Frontal cortex (tissue), 3 donors: ENCODE measurements at regions not wholly inside any gene's neighbourhood (a gene's known extent, or its start where the extent isn't known, plus 50 kb on each side); places are given as distances from the start of the nearest gene placed in this dataset.
"Not testable (repeated sequence)": the region's sequence is repeated elsewhere in the genome, so short reads cannot be mapped to it uniquely, and the experiment has no call there.

ENCODE experiments used
- DNase-seq, 2 donors: peaks; one replicate each; pipeline ENCODE4 v3.0.0; 2012; ENCODE audit warnings: low spot score in 2 of 2
- FAIRE-seq: peaks from 2 replicates; lab custom pipeline; 2012; peaks lifted over from hg19 to GRCh38; lab: Jason Lieb, UNC
- donor health status: control.
- donor health status: control.
- donor health status: control.

DNA sequence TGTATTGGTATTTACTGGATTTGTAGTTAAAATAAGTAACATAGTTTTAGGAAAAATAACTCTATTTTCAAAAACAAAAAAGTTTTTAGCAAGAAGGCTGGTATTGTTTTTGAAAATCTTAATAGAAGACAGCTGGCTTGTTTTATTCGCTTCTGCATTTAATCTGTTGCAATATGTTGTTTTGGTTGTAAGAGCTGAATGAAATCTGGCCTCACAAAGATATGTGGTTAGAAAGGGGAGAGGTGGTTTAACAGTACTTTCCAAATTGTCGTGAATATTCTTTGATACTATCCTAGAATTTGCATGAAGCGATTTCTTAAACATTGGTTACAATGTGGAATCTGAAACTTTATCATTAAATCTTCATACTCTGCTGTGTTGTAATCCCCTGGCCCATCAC is 355.9 kb upstream of the FZD8 start:
- DNase-seq = no peak
- FAIRE-seq = no peak

DNA sequence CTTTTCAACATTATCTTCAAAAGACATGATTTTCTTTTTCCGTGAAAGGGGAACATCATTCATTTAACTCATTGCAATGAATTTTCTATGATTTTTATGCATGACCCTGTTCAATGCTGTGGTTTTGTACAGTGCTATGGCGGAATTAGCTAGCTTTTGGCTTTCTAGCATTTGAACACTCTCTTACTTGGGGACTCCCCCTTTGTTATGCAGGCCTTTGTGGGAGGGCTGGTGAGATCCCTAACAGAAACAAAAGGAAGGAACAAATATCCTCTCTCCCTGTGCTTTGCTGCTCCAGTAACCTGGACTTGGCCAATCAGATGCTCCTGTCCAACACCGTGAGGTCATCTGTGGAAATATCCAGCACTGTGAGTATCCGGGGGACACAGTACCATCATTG is 353.4 kb upstream of the FZD8 start:
- FAIRE-seq (no peak), DNase-seq (no peak)

DNA sequence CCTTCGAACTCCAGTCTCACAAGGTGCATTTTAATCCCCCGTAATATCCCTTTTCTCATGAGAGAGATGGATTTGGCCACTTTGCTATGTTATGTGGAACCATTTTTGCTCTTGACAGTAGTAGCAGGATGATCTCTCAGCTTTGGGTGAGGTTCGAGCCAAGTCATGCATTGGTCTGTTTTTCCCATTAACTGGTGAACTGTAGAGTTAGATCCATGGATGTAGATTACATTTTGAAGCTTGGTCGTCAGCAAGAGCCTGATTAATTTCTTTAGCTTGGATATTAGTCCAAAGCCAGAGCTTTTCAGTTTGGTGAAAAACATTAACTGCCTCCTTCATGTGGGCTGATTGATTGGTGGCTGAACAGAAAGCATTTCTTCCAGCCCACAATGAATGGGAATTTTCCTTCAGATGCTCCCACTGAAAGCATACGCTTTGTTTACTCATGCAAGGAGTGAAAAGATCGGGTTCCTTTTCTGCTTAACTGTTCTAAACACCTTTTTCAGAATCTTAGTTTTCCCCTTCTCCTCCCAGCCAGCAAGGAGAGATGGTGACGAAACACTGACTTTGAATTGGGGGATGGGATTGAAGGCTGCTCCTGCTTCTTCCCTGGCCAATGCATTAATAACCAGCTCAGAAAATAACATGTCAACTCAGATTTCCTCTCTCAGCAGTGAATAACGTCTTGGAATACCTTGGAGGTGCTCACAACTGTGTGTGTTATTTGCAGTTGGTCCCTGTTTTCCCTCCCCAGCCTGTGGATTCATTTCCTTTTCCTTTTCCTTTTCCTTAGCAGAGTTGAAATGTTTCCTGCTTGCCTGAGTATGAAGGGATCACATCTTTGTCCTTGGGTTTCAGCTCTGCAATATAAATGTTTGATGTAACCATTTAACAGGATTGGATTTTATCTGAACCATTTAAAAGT is 351.8 kb upstream of the FZD8 start:
- DNase-seq (no peak), FAIRE-seq (no peak)

DNA sequence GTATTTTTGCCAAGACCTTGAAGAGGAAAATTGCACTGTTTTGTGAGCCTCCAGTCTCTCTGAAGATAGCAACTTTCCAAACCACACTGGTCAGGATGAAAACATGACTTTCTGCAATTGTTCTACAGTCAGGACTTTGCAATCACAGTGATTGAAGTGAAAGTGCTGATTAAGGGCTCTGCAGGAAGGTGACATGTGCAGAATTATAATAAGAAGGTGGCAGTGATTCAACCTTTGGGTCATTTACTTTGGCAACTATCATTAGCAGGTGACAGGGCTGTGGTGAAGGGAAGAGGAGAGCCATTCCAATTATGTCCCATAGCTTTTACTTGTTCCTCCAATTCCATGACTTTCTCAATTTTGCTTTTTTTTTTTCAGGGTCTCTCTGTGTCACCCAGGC is 350.0 kb upstream of the FZD8 start:
- no peak for FAIRE-seq
- no peak for DNase-seq

DNA sequence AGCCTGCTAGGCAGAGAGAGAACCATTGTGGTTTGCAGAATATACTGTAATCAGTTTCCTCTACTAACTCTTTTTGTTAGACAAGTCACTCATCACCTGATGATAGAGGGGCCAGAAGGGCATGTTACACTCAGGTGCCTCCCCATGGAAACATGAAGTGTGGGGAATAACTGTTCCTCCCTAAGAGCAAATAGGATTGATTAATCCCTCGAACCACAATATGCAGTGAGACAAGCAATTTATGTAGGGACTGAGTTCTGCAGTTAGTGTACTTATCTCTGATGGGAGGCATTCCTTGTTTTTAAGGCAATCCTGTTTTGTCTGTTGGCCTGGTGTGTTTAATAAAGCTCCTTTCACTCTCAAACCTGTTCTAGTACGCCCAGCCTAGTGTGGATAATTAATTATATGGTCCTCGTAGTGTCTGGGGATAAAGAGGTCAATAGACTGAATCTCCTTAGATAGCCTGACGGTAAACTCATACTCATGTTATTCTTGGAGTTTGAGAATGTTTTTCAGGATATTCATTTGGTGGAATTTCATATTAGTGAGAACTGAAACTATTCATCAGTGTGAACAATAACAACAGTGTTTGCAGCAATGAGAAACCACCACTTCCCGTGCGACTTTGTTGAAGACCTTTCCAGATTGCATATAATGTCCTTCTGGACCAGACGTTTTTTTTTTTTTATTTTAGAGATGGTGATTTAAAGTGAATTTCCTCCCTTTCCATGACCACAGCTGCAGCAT is 344.8 kb upstream of the FZD8 start:
- DNase-seq (no peak), FAIRE-seq (no peak)

DNA sequence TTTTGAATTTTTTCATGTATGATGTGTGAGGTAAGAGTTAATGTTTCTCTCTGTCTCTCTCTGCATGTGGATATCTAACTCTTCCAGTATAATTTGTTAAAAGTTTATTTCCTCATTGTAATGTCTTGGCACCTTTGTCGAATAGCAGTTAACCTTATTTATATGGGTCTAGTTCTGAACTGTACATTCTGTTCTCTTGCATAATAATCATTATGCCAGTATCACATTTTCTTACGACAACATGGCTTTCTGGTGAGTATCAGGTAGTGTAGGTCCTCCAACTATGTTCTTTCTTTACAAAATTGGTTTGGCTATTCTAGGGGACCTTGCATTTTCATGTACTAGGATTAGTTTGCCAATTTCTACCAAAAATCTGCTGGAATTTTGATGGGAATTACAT is 337.0 kb upstream of the FZD8 start:
- no peak for FAIRE-seq
- DNase-seq = no peak

DNA sequence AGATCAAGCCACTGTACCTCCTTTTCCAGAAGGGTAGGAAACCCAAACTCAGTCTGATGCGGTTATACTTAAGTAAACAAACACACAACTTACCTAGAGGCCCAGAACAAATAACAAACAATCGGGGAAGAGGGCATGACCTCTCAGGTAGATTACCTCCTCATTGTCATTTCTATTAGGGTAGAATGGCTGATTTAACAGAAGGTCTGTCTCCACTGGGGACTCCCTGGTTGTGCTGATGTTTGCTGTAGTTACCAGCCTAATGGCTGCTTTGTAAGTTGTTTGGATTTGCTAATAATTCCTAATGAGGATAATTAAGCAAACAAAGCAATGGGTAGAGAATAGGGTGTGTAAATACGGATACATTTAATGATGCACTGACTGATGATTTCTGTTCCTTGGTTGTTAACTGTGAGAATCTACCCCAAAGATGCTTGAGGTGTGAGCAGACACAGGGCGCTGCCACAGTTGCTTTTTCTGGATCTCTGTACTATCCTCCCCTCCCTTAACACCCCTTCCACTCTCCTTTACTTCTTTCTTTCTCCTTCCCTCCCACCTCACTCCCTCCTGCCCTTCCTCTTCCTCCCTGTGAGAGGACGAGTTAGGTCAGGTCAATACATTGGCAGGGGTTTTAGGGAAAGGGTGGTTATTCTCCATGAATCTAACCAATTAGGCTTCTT is 332.0 kb upstream of the FZD8 start:
- not testable (repeated sequence) for DNase-seq, FAIRE-seq

DNA sequence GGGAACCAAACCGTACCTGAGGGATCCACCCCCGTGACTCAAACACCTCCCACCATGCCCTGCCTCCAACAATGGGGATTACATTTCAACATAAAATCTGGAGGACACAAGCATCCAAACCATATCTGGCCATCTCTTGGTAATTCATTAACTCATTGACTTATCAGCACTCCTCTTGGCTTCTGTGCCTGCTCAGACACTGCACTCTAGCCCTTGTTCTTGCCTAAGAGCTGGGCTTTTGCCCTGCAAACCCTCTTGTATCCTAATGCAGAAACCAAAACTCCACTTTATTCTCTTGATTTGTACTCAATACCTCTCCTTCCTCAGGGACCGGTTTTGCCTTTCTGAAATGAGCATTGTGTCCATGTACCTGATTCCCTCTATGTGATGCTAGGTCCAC is 330.2 kb upstream of the FZD8 start:
- no peak for FAIRE-seq
- no peak for DNase-seq

DNA sequence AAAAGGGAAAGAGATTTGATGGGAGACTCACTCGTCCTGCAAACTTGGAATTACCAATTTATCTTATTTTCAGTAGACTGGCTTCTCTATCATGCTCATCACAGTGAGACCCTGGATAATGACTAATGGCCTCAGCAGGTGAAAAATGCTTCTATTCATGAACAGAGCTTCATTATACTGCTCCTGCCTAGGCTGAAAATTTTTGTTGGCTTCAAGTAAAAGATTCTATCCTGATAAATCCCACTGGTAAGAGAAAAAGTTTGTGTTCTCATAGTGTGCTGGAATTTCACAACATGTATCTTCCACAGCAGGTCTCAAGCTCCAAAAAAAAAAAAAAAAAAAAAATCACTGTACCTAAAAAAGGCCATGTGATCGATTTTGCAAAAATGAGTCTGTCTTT is 329.3 kb upstream of the FZD8 start:
- DNase-seq (no peak), FAIRE-seq (no peak)

DNA sequence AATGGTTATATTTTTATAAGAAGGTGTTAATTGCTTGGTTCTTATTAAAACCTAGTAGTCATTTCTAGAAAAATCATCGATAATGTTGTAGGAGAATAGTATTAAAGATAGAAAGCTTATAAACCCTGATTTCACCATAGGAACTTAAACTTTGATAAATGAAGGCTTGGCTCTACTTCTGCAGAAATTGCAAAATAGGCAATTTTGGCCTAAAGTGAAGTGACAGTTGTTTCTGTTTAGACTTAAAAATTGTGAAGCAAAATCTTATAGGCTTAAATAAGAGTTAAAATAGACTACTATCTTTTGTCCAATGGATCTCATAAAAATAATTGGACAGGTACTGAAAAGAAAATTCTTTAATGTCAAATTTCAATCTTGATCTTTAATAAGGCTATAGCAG is 321.6 kb upstream of the FZD8 start:
- DNase-seq (no peak), FAIRE-seq (no peak)

DNA sequence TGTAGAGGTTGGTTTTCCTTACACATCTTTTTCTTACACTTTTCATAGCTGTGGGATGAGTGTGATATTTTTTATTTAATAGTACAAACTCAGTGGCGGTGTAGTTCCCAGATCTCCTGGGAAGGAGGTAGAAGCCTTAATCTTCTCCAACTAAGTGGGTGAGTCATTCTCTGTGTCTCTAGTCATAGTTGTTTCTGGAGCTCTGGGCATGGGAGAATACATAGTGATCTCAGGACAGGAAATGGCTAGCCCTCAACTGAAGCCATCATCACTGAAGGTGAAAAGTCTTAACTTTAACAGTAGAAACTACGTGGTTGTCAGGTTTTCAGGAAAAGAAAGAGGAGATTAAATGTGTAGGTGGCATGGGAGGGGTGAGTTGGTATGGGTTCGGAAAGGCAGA is 319.4 kb upstream of the FZD8 start:
- FAIRE-seq = no peak
- no peak for DNase-seq

DNA sequence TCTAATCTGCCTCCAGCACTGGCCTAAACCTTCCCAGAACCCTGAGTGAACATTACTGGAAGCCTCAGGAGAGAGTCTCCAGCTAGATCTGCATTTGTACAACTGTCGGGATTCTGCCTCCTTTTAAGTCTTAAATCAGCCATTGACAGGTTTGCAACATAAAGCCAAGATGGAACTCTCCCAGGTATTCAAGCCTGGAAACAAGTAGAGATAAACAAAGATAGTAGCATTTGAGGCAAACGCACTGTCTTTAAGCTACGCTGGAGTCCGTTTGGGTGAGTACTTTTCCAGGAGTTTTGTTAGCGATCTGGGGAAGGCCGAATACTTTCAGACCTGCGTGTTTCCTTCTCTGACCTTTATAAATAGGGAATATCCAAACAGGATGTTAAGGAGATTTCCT is 317.2 kb upstream of the FZD8 start:
- DNase-seq = no peak
- FAIRE-seq = no peak

DNA sequence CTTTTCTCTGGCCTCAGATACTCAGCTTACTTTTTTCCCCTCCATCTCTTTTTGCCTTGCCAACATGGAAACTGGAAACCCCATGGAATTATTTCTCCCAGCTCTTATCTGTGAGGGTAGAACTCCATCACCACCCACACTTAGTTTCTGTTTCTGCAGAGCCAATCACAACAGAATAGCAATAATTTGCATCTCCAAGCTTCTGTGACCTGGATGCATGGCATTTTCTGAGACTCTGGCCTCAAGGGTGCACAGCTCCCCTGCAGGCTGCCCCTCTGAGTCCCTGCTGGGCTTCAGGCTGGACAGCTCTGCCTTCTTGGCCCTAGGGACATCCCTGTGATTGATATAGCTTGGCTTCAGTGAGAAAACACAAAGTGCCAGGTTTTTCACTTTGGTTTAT is 316.5 kb upstream of the FZD8 start:
- DNase-seq, FAIRE-seq: not testable (repeated sequence)

DNA sequence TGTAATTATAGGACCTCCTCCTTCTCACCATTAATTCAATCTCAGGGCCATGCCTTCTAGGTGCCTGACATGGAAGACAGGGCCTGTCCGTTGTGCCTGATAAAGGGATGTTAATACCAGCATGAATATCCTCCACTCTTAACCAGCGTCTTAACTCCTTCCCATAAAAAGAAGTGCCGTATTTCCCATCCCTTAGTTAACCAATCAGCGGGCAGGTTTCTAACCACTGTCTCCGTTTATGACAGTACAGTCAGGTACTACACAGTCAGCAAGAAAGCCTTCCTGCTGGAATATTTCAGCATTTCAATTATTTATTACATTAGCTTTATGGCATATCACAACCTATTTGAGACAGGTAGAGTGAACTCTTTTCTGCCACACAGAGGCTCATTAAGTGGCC is 308.6 kb upstream of the FZD8 start:
- DNase-seq (no peak), FAIRE-seq (no peak)

DNA sequence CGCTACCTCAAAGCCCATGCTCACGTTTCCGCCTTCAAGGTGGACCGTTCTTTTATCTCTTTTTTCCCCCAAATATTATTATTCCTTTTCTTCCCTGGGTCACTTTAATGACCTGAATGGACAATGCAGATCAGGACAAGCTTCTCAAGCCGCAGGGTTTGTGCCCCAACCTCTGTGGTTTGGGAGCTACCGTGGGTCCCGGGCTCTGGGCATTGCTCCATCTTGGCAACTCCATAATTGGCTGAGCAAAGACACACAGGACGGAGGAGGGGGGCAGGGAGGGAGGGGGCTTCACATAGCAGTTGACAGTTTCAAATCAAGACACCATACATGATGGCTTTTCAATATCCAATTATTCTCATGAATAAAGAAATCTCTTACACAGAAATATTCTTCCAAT is 308.1 kb upstream of the FZD8 start:
- FAIRE-seq (no peak), DNase-seq (no peak)

DNA sequence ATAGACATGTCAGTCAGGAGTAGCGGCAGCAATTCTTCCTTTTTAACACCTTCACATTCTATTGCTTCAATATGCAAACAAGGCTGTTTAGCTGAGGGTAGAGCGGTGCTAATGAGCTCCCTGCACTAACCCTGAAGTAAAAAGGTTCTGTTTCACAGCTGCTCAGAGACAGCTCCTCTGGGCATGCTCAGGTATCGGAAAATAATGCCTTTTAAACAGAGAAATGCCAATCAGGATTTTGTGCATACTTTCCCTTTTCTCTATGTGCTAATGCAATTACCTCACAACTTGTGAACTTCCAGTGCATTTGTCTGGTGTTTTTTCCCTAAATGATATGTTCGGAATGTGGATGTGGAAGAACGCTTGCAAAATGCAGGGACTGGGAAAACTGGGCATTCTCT is 307.7 kb upstream of the FZD8 start:
- FAIRE-seq (no peak), DNase-seq (no peak)

DNA sequence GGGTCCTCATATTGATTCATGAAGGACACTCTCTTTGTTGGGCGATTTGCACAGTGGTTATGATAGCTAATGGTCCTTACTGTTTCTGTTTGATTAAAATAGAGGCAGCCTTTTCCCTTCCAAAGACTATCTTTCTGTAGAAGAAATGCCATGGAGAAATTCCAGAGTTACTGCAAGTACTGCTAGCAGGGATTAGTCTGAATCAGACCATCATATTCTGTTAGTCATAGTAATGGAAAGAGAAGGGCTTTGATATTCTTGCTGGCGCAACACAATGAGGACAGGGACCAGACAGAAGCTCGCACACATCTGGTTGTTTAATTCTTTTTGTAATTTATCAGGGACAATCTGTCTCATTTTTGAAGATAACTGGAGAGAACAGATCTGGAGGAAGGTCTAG is 304.5 kb upstream of the FZD8 start:
- no peak for DNase-seq
- no peak for FAIRE-seq

DNA sequence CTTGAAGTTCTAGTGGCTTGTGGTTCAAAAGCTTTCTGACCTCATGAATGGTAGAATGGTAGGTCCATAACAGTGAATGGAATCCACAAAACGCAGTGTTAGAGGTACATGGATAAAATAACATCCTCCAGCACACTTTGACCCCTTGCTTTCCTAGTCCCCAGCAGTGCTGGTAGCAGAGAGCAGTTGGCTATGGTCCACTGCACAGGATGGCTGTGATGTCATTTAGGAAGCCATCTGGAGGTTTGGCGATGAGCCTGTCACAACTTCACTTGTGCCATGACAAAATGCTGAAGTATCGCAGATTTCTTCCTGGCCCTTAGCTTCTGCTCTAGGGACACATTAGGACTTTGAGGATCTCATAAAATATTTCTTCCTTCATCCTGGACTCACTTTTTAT is 300.0 kb upstream of the FZD8 start:
- DNase-seq (no peak), FAIRE-seq (no peak)

DNA sequence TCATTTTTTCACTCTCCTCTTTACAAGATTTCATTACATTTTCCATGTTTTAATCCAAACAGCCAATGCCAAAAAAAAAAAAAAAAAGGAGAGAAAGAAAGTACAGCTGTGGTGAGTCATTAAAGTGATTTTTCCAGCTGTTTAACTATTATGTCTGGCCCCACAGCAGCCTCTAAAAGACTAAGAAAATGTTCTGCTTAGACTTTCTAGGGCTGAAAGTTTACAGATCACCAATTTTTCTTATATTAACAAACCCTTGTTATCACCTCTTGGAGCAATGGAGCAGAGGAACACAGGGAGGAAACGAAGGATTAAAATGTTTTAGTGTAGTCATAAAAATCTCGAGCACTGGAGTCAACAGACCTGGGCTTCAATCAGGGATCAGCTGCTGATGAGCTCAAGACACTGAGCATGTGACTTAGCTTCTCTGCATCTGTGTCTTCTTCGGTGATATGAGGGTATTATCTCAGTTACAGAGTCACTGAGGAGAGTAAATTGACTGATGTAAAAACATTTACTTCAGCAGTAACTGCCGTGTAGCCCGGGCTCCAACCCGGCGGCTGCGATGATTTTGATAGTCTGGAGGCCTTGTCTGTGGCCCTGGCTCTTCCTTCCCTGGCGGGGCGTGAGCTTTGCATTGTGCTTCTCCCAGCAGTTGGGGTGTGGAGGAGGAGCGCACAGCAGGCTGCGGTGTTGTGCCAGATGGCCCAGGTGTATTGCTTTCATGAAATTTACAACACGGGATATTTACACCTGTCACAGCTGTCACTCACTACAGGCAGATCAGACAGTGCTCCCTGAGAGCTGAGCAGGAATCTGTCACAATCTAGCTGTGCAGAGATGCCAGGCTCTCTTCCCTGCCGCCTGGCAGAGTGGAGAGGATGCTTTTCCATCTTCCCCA is 298.3 kb upstream of the FZD8 start:
- FAIRE-seq = no peak
- DNase-seq = no peak

DNA sequence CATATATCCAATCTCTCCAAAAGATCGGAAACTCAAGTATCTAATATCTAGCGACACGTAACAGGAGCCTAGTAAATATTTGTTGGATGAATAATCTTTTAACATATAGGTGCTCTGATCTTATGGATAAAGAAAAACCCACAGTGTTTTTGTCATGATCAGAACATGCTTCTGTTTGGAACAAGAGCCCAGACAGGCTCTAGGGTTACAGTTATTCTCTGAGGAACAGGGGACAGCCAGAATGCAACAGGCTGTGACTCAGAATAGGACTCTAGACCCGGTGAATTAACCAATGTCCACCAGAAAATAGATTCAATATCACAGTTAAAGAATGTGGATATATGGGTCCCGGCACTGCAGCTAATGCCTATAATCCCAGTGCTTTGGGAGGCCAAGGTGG is 296.1 kb upstream of the FZD8 start:
- DNase-seq (no peak), FAIRE-seq (no peak)
